NB4 (cell line): ENCODE measurements at regions not wholly inside any gene's neighbourhood (a gene's known extent, or its start where the extent isn't known, plus 50 kb on each side); places are given as distances from the start of the nearest gene placed in this dataset.

Experiments used
- DNase-seq: peaks from one replicate; pipeline ENCODE4 v3.0.0; 2010; ENCODE audit warnings: low read depth
- H3K4me3 ChIP-seq: one replicate; pipeline ENCODE4 v1.5.1; 2011; ENCODE audit warnings: mild to moderate bottlenecking, low read depth, low read length, moderate library complexity
- MYC ChIP-seq: IDR thresholded peaks from 2 replicates; pipeline ENCODE4 v1.6.1; 2011; ENCODE audit warnings: low read depth, low read length
- POLR2A ChIP-seq: IDR thresholded peaks from 2 replicates; pipeline ENCODE4 v1.6.1; 2011; ENCODE audit warnings: mild to moderate bottlenecking; ENCODE audit not compliant: insufficient read length; ENCODE audit errors: extremely low read depth
- TF ChIP-seq, protein P1 (sequence below): IDR thresholded peaks from one replicate; pipeline ENCODE4 v1.5.1; 2012; ENCODE audit warnings: low read depth, low read length
- TF ChIP-seq, protein P2 (sequence below): IDR thresholded peaks from 2 replicates; pipeline ENCODE4 v1.6.1; 2011; ENCODE audit warnings: low read depth, low read length

DNA sequence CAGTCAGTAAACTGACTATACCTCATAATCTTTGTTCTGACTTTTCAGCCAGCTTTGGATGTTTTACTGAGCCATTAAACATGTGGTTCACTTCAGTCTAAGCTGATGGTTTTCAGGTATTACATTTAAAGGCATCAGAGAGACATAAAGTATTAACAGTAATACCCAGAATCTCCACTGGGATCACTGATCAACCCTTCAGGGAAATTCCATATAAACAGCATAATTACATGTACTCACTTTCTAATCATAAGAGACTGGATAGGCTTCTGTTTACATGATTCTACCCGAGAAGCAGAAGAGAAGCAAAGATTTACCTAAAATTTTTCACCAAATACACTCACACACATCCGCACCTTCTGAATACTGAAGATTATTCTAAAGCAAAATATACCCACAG lies 186.7 kb upstream of the FREM1 start:
- TF ChIP-seq, protein P1, sequence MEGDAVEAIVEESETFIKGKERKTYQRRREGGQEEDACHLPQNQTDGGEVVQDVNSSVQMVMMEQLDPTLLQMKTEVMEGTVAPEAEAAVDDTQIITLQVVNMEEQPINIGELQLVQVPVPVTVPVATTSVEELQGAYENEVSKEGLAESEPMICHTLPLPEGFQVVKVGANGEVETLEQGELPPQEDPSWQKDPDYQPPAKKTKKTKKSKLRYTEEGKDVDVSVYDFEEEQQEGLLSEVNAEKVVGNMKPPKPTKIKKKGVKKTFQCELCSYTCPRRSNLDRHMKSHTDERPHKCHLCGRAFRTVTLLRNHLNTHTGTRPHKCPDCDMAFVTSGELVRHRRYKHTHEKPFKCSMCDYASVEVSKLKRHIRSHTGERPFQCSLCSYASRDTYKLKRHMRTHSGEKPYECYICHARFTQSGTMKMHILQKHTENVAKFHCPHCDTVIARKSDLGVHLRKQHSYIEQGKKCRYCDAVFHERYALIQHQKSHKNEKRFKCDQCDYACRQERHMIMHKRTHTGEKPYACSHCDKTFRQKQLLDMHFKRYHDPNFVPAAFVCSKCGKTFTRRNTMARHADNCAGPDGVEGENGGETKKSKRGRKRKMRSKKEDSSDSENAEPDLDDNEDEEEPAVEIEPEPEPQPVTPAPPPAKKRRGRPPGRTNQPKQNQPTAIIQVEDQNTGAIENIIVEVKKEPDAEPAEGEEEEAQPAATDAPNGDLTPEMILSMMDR = no peak
- TF ChIP-seq, protein P2, sequence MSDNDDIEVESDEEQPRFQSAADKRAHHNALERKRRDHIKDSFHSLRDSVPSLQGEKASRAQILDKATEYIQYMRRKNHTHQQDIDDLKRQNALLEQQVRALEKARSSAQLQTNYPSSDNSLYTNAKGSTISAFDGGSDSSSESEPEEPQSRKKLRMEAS = no peak
- no peak for TF ChIP-seq MYC
- no peak for TF ChIP-seq POLR2A
- no peak for DNase-seq
- H3K4me3 ChIP-seq = no peak overlapping the region

DNA sequence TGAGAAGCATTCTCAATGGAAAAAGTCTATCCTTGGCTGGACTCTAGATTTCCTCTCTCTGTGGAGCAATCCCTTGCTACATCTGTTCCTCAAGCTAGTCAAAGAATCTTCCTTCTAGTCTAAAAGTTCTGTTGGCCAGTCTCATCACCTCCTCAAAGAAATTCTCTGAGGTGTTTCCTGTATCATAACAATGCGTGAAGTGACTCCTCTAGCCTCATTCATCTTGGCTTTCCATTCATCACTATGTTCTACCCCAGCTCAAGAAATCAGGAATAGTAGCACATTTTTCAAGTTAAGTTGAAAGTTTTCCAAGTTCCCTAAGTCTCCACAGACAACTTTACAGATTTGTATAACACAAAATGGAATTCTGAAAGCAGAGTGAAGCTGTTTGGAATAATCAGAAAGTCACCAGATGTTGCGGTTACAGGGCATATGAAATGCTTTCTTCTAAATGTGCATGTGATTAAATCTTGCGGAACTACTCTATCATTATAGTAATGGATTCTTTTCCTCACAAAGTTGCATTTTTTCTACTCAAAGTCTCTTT lies 176.6 kb upstream of the FREM1 start:
- H3K4me3 ChIP-seq = no peak overlapping the region
- TF ChIP-seq MYC (no peak), POLR2A (no peak)
- TF ChIP-seq, protein P2 = no peak
- TF ChIP-seq, protein P1 = no peak
- DNase-seq = no peak

DNA sequence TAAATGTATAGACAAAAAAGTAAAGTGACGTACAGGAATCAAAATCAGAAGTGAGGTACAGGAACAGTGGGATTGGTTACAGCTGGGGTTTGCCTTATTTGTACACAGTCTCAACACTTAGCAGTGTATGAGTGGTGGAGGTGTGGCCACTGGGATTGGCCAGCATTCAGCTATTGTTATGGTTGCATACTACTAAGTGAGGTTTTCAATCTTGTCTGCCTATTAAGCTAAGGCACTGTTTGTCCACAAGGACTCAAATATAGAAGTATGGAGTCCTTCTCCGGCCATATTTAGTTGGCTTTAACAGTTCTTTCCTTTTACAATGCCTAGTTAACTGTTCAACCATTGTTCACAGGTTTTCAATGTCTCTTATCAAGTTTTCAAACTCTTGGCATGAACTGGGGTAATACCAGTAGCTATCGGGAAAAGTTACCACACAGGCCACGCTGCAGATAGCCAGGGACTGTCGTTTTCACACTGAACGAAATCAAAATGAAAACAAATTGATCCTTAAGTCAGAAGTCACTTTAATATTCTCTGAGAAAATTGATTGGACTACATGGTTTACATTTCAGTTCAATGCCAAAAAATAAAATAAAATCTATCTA lies 176.0 kb upstream of the FREM1 start:
- H3K4me3 ChIP-seq = no peak overlapping the region
- TF ChIP-seq POLR2A (no peak), MYC (no peak)
- TF ChIP-seq, protein P1 = no peak
- TF ChIP-seq, protein P2 = no peak
- no peak for DNase-seq

DNA sequence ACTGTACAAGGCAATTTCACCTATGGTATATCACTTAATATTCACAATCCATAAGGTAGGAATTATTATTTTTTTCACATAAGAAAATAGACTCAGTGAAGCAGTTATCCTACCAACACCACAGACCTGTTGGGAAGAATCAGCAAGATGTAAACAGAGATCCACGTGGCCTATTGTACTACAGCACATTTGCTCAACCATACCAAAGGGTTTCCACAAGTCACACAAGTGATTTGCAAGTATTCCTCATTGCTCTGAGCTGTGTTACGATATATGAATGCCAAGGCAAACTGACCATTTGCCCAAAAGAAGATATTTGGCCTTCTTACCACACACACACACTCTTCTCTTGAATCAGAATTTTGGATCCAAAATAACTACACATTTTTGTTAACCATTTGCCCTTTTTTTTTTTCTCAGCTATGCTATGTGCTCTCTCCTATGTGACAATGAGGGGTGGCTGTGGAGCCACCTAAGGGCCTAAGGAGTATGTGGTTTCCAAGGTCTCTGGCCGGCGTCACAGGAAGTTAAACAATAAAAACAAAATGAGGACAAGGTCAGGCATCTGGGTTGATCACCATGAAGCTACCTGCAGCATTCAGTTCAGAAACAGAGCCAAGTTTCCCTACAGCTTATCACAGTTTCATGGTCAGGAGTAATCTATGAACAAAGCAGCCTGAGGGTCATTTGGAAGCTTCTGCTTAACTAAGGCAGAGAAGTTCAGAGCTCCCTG lies 171.0 kb upstream of the FREM1 start:
- H3K4me3 ChIP-seq = no peak overlapping the region
- DNase-seq = no peak
- TF ChIP-seq MYC = no peak

DNA sequence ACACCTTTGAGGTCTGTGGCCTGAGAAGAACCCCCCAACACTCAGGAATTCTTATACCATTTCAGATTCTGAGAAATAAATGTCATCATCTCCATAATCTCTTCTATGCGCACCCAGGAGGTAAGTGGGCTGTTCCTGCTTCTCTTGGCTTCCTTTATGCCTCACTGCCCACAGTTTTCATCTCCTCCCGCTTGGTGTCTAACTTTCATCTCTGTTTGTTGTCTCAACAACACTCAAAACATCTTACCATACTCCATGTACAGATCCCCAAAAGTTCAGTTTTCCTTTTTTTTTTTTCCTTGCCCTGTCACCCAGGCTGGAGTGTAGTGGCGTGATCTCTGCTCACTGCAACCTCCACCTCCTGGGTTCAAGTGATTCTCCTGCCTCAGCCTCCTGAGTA lies 170.2 kb upstream of the FREM1 start:
- no peak overlapping the region for H3K4me3 ChIP-seq
- TF ChIP-seq MYC = no peak
- no peak for TF ChIP-seq POLR2A
- TF ChIP-seq, protein P1 = no peak
- TF ChIP-seq, protein P2 = no peak
- no peak for DNase-seq

DNA sequence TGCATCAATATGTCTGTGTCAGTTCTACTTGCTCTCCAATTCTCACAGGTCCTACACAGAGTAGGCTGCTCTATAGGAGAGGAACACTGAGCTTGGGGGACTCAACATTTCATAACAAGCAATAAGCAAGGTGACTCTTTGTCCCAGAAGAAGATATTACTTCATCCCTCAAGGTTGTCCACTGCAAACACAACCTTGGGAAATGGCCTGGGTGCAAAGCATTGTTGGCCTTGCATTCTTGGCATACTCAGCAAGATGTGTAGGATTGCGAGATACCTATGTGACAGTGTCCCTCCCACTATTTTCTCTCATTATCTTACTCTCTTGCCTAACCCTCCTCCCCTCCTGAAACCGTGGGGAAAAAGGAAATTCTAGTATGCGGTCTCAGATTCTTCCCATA lies 169.8 kb upstream of the FREM1 start:
- TF ChIP-seq, protein P1 = no peak
- TF ChIP-seq MYC = no peak
- TF ChIP-seq, protein P2 = no peak
- TF ChIP-seq POLR2A = no peak
- no peak for DNase-seq
- no peak overlapping the region for H3K4me3 ChIP-seq
